ENCODE measurements at regions not wholly inside any gene's neighbourhood (a gene's known extent, or its start where the extent isn't known, plus 50 kb on each side); places are given as distances from the start of the nearest gene placed in this dataset.

DNA sequence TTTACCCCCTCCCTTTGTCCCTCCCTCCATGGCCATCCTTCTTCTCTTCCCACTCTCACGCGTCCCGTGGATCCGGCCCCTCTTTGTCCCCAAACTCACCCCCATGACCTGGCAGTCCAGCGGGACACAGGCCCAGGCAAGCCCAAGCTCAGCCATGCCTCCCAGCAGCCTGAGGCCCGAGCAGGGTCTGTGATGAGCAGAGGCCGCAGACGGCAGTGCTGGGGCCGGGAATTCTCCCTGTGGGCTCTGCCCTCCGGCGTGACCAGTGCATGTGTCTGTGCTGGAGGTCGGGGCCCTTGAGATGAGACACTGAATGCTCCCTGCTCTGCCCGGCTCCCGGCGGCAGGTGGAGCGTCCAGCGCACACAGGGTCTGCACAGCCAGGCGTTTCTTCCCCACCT lies 237.9 kb downstream of the BRD1 start:
- no peak for DNase-seq

DNA sequence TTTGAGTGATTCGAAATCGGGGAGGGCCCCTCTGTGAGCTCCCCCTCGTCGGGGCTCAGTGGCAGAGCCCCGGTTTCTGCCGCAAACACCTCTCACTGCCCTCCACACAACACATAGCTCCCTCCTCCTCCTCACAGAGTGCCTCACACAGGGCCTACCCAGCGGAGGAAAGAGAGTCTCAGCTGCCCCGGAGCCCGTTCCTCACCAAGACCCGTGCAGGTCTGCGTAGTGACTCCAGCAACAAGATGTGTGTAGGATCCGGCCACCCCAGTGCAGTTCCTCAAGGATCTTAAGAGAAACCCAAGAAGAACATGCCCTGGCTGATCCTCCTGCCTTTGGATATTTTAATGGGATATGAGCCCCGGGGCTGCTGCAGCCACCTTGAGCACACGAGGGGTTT lies 238.4 kb downstream of the BRD1 start:
- DNase-seq: no peak

DNA sequence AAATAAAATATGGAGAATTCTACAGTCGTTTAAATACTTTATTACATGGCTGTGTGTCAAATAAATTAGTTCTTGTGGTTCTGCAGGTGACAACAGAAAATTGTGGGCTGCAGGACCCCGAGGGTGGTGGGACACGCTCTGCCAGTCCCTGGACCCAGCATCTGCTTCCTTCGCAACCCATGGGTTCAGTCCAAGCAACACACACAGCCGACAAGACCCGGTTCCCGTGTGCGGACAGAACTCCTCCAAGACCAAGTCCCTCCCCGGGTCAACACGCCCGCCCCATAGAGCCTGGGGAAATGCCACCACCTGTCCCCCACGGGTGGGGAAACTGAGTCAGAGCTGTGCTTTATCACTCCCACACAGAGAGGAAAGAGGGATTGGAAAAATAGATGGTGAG lies 238.9 kb downstream of the BRD1 start:
- DNase-seq: no peak

DNA sequence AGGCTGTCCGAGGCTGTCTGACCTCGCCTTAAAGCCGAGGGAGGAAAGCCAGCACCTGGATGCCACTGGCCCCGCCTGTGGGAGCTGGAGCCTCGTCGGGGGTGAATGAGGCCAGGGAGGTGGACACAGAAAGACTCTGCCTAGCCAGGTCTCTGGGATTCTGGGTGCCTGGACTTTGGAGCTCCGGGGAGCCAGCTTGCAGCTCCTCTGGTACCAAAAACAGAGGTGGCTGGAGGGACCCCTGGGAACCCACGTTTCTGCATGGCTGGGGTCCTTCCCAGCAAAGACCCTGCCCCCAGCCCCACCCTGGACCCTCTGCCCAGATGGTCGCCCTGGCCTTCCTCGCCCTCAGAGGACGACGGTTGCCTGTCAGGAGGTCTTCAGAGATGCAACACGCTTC lies 239.7 kb downstream of the BRD1 start:
- DNase-seq: no peak

DNA sequence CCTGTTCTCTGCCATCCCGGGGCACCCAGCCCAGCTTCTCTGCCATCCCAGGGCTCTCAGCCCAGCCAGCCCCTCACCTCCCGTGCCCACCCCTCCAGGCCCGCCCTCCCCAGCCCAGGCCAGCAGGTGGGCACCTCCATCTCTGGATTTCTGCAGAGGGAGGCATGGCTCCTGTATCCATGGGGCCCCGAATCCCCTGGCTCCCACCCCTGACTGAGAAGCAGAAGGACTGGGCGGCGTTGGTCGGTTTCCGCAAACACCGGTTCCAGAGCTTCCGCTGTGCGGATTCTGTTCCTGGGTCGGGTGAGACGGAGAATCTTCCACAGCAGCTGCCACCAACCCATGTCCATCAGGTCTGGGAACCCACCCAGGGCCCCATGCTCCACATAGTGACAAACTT lies 240.3 kb downstream of the BRD1 start:
- no peak for DNase-seq

DNA sequence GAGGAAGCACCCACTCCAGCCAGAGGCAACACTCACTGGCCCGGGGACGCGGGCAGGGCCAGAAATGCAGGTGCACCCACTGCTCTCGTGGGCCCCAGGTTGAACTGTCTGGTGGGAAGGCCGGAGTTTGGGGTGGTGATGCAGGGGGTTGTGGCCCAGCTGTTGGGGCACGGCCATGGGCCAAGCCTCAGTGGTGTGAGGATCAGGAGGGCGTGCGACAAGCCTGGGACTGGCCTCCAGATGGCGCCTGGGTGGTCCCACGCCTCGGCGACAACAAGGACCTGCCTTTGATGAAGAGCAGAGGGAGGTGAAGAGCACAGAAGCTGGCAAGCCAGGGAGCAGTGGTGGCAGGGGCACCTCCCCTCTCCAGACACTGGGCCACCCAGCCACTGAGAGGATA lies 240.8 kb downstream of the BRD1 start:
- DNase-seq: no peak

DNA sequence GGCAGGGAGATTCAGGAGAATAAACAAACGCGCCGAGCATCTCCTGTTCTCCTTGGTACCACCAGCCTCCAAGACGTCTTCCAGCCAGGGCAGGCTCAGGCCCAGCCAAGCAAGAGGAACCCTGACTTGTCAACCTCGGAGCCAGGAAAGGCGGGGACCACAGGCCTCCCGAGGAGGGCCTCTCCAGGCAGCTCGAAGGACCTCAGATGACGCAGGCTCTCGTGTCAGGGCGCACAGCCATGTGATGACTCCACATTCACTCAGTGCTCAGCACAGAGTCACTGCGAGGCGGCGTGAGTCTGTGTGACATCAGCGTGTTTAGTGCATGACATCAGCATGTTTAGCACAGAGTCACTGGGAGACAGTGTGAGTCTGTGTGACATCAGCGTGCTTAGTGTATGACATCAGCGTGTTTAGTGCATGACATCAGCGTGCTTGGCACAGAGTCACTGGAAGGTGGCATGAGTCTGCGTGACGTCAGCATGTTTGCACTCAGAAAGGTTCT lies 241.4 kb downstream of the BRD1 start:
- DNase-seq: no peak

DNA sequence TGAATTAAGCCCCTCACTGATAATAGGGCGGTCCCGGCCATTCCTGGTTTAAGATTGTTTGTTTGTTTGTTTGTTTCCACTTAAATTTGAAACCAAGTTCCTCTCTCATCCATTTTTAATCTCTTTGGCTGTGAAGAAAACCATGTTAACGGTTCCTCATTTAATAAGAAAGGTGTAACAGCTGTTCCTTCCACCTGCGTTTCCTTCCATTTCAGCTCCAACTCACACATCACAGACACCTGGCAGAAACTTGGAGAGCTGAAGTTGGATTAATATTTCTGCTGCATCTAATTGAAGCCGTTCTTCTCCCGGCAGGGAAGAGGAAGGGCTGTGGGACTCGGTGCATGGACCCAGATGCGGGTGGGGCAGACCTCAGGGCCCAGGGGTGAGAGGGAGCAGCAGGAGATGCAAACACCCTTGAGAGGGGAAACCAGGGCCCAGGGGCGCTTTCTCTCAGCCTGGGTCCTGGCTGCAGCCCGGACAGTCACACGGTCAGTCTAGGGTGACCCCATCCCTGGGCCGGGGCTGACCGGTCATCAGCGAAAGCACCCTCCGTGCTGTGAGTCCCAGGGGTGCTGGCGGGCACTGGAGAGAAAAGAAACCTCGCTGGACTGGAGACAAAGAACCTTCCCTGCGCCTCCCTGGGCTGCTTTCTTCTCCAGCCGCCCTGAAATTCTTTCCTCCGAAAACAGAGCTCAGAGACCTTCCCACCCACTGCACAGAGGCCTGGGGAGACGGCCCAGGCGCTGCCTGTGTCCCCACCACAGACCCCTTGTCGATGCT lies 242.0 kb downstream of the BRD1 start:
- no peak for DNase-seq

DNA sequence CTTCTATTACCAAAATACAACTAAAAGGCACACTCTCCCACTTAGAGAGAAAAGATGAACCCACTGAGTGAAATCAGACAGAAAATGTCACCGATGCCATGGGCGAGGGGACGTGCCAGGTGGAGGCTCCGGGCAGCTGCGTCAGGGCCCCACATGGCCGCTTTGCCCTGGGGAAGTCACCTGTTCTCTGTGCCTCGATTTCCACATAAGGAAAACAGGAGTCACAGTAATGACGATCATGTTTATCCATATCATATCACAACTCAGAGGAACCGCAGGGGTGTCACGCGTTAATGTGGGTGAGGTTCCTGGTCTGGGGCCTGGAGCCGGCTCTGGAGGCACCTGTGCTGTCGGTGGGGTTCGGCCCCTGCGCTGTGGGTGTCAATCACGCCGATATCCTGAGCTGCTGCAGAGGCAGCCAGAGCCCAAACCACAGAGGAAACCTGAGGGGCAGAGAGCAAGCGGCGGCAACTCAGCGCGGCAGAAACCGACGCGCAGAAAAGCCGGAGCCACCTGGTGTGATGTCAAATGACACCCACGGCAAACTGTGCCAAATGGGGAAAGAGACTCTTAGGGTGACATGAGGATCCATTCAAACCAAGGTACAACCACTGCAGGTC lies 243.7 kb downstream of the BRD1 start:
- DNase-seq: no peak

DNA sequence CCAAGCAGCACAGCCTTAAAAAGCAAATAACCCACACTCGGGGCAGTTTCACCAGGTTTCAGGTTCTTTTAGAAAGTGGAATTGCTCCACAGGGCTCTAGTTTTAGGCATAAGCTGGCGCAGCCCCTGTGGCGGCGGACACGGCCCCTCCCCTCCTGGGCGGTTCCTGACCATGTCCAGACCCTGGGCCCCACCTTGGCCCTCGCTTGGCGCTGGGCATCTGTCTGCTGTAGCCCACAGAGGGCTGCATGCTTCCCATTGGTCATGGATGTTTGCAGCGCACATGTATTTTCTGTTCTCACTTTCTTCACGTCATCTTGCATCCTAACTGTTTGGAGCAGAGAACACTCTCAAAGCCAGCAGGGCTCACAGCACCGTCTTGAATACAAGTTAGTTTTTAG lies 244.3 kb downstream of the BRD1 start:
- no peak for DNase-seq

DNA sequence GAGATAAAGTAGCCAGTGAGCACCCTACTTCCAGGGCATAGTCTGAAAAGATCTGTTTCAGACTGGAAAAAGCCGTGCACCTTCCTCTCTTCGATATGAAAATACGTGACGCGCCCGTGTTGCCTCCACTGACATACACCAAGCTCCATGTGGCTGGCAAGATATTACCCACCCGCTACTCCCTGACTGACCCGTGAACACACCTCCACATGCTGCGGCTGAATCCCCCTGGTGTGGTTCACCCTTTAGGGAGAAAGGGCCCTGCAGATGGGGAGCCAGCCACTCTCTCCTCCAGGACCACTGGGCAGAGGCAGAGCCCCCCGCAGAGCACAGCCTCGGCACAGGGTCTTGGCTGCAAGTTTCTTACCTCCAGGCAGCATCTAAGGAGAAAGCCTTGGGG lies 245.0 kb downstream of the BRD1 start:
- no peak for DNase-seq

DNA sequence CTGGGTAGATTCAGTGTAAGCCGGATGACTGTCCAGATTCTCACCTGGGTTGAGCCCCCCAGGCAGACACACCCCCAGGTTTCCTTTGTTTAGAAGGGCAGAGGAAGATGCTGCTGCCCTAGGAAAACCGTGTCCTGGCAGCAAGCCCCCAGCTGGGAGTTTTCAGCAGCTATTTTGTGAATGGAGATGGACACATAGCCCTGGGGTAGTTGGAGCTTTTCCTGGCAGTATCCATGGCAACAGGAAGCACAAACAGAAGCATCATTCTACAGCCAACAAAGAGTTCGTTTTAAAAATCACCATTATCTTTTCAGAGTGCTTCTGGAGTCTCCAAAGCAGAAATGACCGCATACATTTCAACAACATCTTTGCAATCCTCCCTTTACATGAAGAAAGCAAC lies 245.5 kb downstream of the BRD1 start:
- peak in 50 of 56 donors; percentile 4 to 86 (median 49) for DNase-seq

DNA sequence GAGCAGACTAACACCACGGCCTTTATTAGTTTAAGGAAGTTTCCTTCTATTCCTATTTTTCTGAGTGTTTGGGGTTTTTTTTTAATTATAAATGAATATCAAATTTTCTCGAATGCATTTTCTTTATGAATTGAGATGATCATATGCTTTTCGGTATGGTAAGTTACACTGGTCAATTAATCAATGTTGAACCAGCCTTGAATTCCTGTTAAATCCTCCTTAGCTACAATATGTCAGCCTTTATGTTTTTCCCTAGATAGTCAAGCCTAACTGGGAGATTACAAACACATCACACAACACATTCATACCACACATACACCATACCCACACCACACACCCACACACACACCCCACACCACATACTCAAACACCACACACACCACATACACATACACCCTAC lies 247.6 kb downstream of the BRD1 start:
- no peak for DNase-seq

DNA sequence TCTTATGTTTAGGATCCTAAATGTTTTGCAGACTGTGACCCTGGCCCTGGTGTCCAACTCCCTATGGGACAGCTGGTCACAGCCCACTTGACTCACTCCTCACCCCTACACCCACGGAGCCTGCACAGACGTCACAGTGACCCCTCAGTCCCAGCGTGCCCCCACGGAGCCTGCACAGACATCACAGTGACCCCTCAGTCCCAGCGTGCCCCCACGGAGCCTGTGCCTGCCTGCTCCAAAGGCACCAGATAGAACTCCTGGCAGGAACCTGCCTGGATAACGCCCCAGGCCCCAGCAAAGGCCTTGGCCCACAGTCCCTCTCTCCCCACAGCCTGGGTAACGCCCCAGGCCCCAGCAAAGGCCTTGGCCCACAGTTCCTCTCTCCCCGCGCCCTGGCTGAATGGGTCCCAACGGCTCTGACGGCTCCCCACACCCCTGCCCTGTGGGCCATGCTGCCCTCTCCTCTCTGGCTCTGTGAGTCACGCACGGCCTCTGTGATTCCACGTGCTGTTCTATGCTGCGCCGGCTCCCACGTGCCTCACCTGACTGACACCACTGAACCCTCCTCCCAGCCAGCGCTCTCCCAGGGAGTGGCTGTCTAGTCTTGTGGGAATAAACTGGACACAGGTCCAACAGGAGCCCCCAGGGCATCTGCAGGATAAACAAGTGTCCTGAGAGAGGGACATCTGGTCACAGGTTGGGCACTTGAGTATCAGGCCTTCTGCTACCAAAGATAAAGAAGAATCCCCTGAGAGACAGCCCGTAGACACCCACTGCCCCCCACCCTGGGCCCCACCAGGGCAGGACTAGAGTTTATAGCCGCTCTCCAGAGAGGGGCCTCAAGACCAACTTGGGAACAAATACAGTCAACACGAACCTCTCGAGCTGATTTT lies 250.3 kb downstream of the BRD1 start:
- DNase-seq: no peak

DNA sequence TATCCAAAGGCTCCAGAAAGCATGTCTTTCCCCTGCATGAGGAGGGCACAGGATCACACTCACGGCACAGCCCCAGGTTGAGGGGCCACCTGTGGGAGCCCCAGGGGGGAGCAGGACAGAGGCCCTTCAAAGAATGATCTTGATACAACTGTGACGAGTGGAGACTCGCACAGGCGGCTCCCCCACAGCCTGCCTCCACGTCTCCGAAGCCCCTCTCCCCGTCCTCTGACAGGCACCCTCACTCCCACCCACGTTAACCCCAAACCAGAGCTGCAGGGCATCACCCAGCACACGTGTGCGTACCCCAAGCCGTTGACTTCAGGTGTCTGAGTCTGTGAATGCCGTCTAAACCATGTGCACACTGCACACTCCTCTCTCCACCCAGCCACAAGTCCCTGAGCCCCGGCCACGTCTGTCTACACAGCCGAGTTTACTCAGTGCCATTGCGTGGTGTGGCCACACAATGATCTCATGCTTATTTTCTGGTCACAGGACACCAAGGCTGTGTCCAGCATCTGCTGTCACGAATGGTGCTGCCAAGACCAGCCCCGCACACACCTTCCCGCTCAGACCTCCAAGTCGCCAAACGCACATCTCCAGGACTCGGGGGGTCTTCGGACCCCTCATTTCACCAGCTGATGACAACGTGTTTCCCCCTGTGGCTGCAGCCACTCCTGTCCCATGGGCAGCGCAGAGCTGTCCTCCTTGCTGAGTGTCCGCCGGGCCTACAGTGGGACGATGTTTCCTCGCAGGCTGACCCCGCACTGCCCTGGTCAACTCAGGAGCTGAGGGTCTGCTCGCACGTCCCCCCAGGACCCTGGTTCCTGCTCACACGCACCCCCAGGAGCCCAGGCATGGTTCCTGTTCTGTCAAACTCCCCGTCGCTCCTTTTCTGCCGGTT lies 251.2 kb downstream of the BRD1 start:
- no peak for DNase-seq

DNA sequence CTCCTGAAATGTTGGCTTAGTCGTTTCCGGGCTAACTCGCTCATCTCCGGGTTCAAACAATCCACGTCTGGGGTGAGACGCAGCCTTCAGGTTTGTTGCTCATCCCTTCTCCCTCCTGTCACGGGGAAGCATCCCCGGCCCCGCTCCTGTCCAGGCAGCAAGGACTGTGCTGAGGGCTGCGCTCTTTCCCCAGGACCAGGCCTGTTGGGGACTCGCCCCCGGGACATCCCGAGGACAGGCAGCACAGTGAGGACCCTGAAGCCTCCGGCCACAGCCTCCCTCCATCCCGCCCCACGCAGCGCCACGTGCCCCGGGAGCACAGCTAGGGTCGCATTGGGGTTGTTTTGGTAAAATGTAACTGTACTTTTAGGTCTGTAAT lies 252.0 kb downstream of the BRD1 start:
- DNase-seq: no peak

DNA sequence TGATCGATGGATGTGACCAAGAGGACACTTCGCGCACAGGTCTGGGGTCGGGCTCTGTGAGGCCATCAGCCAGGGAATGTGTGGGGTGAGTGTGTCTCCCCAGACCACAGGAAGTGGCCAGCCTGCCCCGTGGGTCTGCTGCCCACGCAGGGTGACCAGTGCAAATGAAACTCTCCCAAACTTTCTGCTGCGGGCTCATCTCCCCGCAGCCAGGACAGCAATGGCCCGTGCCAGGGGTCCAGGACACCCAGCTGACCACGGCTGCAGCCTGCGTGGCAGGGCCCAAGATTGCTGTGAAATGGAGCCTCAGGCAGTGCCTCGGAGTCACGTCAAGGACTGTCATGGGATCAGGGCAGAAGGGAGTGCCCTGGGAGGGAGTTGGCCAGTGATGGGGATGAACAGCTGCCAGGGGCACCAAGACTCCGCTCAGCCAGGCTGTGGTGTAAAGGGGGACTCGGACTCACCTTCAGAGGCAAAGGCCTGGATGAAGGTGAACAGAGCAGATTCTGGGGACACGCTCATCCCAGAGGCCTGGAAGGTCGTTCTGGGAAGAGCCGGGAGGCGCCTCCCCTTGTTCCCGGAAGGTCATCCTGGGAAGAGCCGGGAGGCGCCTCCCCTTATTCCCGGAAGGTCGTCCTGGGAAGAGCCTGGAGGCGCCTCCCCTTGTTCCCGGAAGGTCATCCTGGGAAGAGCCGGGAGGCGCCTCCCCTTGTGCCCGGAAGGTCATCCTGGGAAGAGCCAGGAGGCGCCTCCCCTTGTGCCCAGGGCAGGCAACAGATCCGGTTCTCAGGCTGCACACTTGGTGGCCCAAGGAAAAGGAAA lies 252.6 kb downstream of the BRD1 start:
- DNase-seq: no peak

DNA sequence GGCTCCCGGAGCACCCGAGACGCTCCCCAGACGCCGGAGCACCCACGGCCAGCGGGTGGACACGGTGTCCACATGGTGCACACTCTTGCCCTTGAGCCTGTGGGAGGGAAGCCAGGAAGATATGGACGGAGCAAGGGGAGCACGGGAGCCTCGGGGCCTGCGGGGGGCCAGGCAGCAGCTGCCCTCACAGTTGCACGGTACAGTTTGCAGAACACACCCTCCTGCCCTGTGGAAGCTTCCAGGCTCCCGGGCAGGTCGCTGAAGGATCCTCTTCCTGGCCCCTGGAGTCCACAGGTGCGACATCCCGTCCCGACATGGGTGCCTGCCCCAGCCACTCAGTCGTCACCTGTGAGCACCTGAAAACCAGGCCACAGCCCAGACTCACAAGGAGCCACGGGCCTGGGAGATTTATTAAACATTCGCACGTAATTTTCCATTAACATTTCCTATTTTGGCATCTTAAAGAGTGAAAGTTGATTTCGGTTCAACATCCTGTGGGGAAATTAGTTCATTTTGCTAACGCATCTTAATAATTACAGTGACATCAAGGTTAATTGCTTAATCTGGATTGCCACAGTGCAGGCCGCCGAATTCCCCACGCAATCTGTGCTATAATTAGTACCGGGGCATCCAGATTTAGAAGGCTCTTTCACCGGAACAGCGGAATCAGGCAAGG lies 253.3 kb downstream of the BRD1 start:
- DNase-seq: no peak

DNA sequence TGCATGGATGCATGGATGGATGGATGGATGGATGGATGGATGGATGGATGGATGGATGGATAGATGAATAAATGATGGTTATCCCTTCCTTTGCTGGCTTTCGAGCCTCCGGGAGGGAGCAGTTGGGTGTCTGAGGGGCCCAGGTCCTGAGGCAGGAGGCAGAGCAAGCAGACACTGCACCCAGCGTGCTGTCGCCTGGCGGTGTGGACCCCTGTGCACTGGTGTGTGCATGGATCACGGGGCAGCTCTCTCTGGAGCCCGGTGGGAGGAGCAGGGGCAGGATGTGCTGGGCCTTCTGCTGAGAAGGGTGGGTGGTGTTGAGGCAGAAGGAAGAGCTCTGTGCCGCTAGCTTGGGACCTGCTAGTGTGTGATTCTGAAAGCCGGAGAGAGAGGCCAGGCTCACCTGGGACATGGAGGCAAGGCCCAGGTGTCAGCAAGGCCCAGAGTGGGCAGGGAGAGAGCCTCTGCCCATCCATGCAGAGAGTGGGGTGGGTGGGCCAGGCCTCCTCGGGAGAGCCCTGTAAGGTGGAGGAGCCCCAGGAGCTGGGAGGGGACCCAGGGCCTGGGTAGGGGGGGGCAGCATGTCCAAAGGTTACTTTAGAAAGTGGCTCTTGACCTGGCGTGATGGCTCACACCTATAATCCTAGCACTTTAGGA lies 254.4 kb downstream of the BRD1 start:
- no peak for DNase-seq

Data from amygdala (tissue), 56 donors.